ENCODE measurements at regions not wholly inside any gene's neighbourhood (a gene's known extent, or its start where the extent isn't known, plus 50 kb on each side); places are given as distances from the start of the nearest gene placed in this dataset.

GRCh38 chr12:85550924-85551323, 270.9 kb downstream of the ALX1 start:
- TF ChIP-seq CTCF (IDR thresholded peaks at IDR 0.05) (no peak), POLR2A (IDR thresholded peaks at IDR 0.05; ENCODE audit: low read depth) (no peak)

Data from esophagus muscularis mucosa (tissue), 3 donors.